CD14-positive monocyte (primary cell): ENCODE measurements at regions not wholly inside any gene's neighbourhood (a gene's known extent, or its start where the extent isn't known, plus 50 kb on each side); places are given as distances from the start of the nearest gene placed in this dataset.
"Not testable (repeated sequence)": the region's sequence is repeated elsewhere in the genome, so short reads cannot be mapped to it uniquely, and the experiment has no call there.

Source experiments
- DNase-seq, 3 donors: peaks; one replicate each; pipeline ENCODE4 v3.0.0-alpha.2; 2011 to 2022
- H2AFZ ChIP-seq: 2 replicates; pipeline ENCODE4 v1.6.0; 2012; ENCODE audit warnings: mild to moderate bottlenecking, low read depth, low read length, inconsistent platforms; ENCODE audit not compliant: insufficient read depth, poor library complexity, severe bottlenecking
- H3K27ac ChIP-seq, 2 donors: 1 replicate in 1 of 2; 2 replicates in 1 of 2; pipeline ENCODE4 v1.5.1; 2012 to 2013; ENCODE audit warnings: low read length in 2 of 2, control low read depth in 1 of 2, inconsistent platforms in 1 of 2, low read depth in 1 of 2, mild to moderate bottlenecking in 1 of 2
- H3K27me3 ChIP-seq, 2 donors: one replicate each; pipeline versions ENCODE4 v1.6.0 to v1.6.1; 2011 to 2013; ENCODE audit warnings: low read length in 2 of 2; ENCODE audit not compliant: control insufficient read depth in 2 of 2, insufficient read depth in 2 of 2
- H3K36me3 ChIP-seq, 2 donors: replicated peaks in 1 of 2; 1 replicate in 1 of 2; 2 replicates in 1 of 2; pipeline versions ENCODE4 v1.5.1 to v1.6.1; 2012 to 2013; ENCODE audit warnings: low read length in 2 of 2, control low read depth in 1 of 2, inconsistent platforms in 1 of 2, mild to moderate bottlenecking in 1 of 2; ENCODE audit not compliant: insufficient read depth in 2 of 2, control insufficient read depth in 1 of 2
- H3K4me1 ChIP-seq, 2 donors: 1 replicate in 1 of 2; 2 replicates in 1 of 2; pipeline versions ENCODE4 v1.5.1 to v1.6.1; 2012 to 2013; ENCODE audit warnings: low read length in 2 of 2, control low read depth in 1 of 2, inconsistent platforms in 1 of 2, mild to moderate bottlenecking in 1 of 2, moderate library complexity in 1 of 2; ENCODE audit not compliant: insufficient read depth in 2 of 2, control insufficient read depth in 1 of 2
- H3K4me2 ChIP-seq: replicated peaks from 2 replicates; pipeline ENCODE3; 2012; ENCODE audit warnings: low read length, moderate library complexity, mild to moderate bottlenecking; ENCODE audit not compliant: poor library complexity, severe bottlenecking; ENCODE audit errors: extremely low read depth
- H3K4me3 ChIP-seq, 3 experiments: fragments of 200-600 bp in 1 of 3; sonication (generic) in 1 of 3; replicated peaks in 1 of 3; 1 replicate in 2 of 3; 2 replicates in 1 of 3; pipeline ENCODE4 v1.5.1; 2011 to 2013; ENCODE audit warnings: low read length in 3 of 3, mild to moderate bottlenecking in 3 of 3, control low read depth in 2 of 3, low read depth in 2 of 3, inconsistent platforms in 1 of 3, moderate library complexity in 1 of 3
- H3K79me2 ChIP-seq: 2 replicates; pipeline ENCODE4 v1.6.0; 2012; ENCODE audit warnings: mild to moderate bottlenecking, control low read depth, inconsistent platforms, low read length, moderate library complexity; ENCODE audit not compliant: insufficient read depth
- H3K9ac ChIP-seq: 2 replicates; pipeline ENCODE4 v1.6.0; 2017; ENCODE audit warnings: low read length, mild to moderate bottlenecking; ENCODE audit not compliant: insufficient read depth, poor library complexity, severe bottlenecking
- H3K9me3 ChIP-seq, 2 donors: replicated peaks in 1 of 2; 1 replicate in 1 of 2; 2 replicates in 1 of 2; pipeline versions ENCODE4 v1.5.1 to v1.6.1; 2012 to 2013; ENCODE audit warnings: low read length in 2 of 2, control low read depth in 1 of 2; ENCODE audit not compliant: control insufficient read depth in 1 of 2, insufficient read depth in 1 of 2
- H4K20me1 ChIP-seq: 2 replicates; pipeline ENCODE4 v1.6.0; 2012; ENCODE audit warnings: mild to moderate bottlenecking, low read length, control low read depth, moderate library complexity; ENCODE audit not compliant: insufficient read depth
- H3K27ac Mint-ChIP-seq, 7 donors: one replicate each; pipeline ENCODE4 v1.8.0; 2020; ENCODE audit warnings: mild to moderate bottlenecking in 7 of 7, mixed read lengths in 7 of 7, moderate library complexity in 6 of 7, inconsistent platforms in 2 of 7
- H3K27me3 Mint-ChIP-seq, 3 donors: one replicate each; pipeline ENCODE4 v1.8.0; 2021 to 2022; ENCODE audit warnings: low read depth in 3 of 3, mild to moderate bottlenecking in 3 of 3, mixed read lengths in 3 of 3, moderate library complexity in 3 of 3, inconsistent platforms in 1 of 3
- H3K36me3 Mint-ChIP-seq, 2 donors: one replicate each; pipeline ENCODE4 v1.8.0; 2020; ENCODE audit warnings: mixed read lengths in 2 of 2, inconsistent platforms in 1 of 2, mild to moderate bottlenecking in 1 of 2
- H3K4me1 Mint-ChIP-seq: one replicate; pipeline ENCODE4 v1.8.0; 2020; ENCODE audit warnings: mild to moderate bottlenecking, mixed read lengths
- H3K4me3 Mint-ChIP-seq, 2 donors: one replicate each; pipeline ENCODE4 v1.8.0; 2020; ENCODE audit warnings: mild to moderate bottlenecking in 2 of 2, mixed read lengths in 2 of 2, moderate library complexity in 1 of 2
- H3K9me3 Mint-ChIP-seq, 7 donors: one replicate each; pipeline ENCODE4 v1.8.0; 2020 to 2022; ENCODE audit warnings: mixed read lengths in 7 of 7, mild to moderate bottlenecking in 6 of 7, moderate library complexity in 6 of 7, inconsistent platforms in 2 of 7
- WGBS: methylation state at CpG from one replicate; pipeline ENCODE4 v1.1.5; 2013; ENCODE audit warnings: missing lambda C conversion rate; ENCODE audit not compliant: insufficient coverage; 5-methylcytosine and 5-hydroxymethylcytosine counted together
- intact Hi-C, 2 donors: fragments of 100-400 bp; cut with micrococcal nuclease; formaldehyde crosslinking; loops; one replicate each; pipeline versions ENCODE4 v1.15.0 to v1.15.1; 2023
- TF ChIP-seq, protein P1 (sequence below): fragments of 200-600 bp; IDR thresholded peaks from one replicate; pipeline ENCODE4 v1.8.0; 2022; ENCODE audit warnings: antibody characterized with exemption, mild to moderate bottlenecking

DNA sequence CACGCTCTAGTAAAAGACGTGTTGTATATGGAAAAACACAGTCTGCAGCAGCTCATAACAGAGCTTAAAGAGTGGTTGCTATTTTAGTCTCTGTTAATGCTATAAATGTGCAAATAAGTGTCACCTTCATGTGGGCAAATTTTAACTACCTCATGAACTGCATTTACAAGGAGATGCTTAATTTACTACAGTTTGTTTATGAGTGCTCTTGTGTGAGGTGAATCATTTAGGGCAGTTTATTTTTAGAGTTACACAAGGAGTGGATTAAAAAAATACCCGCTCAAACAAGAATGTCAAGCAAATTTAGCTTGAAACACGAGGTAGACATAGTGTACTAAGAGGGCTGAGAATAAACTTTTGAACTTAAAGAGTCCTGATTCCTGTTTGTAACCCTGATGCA is 579.0 kb downstream of the MFSD1 start:
- Mint-ChIP-seq H3K9me3 (peaks cover 2 to 10% (median 5%) of the 10 kb centered on the region in 7 donors), H3K4me3 (no peak overlapping the region), H3K27me3 (peaks cover 0 to 2% (median 0%) of the 10 kb centered on the region in 3 donors), H3K4me1 (no peaks in the 10 kb centered on the region), H3K27ac (no peak overlapping the region), H3K36me3 (no peaks in the 10 kb centered on the region)
- Histone ChIP-seq H3K9ac (no peak overlapping the region), H2AFZ (no peak overlapping the region), H3K36me3 (no peaks in the 10 kb centered on the region), H3K4me1 (no peaks in the 10 kb centered on the region), H3K4me3 (no peak overlapping the region), H3K4me2 (no peak overlapping the region), H3K79me2 (no peaks in the 10 kb centered on the region), H3K27ac (no peak overlapping the region), H3K27me3 (no peaks in the 10 kb centered on the region), H4K20me1 (no peaks in the 10 kb centered on the region), H3K9me3 (peaks cover 0 to 4% of the 10 kb centered on the region in 2 donors)
- intact Hi-C loops: no loop called here
- no peak for DNase-seq
- TF ChIP-seq, protein P1, sequence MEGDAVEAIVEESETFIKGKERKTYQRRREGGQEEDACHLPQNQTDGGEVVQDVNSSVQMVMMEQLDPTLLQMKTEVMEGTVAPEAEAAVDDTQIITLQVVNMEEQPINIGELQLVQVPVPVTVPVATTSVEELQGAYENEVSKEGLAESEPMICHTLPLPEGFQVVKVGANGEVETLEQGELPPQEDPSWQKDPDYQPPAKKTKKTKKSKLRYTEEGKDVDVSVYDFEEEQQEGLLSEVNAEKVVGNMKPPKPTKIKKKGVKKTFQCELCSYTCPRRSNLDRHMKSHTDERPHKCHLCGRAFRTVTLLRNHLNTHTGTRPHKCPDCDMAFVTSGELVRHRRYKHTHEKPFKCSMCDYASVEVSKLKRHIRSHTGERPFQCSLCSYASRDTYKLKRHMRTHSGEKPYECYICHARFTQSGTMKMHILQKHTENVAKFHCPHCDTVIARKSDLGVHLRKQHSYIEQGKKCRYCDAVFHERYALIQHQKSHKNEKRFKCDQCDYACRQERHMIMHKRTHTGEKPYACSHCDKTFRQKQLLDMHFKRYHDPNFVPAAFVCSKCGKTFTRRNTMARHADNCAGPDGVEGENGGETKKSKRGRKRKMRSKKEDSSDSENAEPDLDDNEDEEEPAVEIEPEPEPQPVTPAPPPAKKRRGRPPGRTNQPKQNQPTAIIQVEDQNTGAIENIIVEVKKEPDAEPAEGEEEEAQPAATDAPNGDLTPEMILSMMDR: no peak
- no CpG with 5 or more reads among the region's 4 CpGs for WGBS

GRCh38 chr3:159390656-159391212 is 588.9 kb downstream of the MFSD1 start:
- H3K27ac ChIP-seq: no peak overlapping the region
- TF ChIP-seq, protein P1: no peak
- H3K27ac Mint-ChIP-seq: no peak overlapping the region
- H3K36me3 ChIP-seq: no peaks in the 10 kb centered on the region
- no CpG with 5 or more reads among the region's 1 CpG for WGBS
- no peak overlapping the region for H3K4me3 Mint-ChIP-seq
- H3K36me3 Mint-ChIP-seq: no peaks in the 10 kb centered on the region
- DNase-seq: no peak
- H3K27me3 ChIP-seq: no peaks in the 10 kb centered on the region
- peaks cover 0 to 2% (median 0%) of the 10 kb centered on the region in 3 donors for H3K27me3 Mint-ChIP-seq
- no peaks in the 10 kb centered on the region for H3K79me2 ChIP-seq
- H2AFZ ChIP-seq: no peak overlapping the region
- intact Hi-C loops: no loop called here
- no peak overlapping the region for H3K4me2 ChIP-seq
- H3K9ac ChIP-seq: no peak overlapping the region
- H3K4me1 Mint-ChIP-seq: no peaks in the 10 kb centered on the region
- H3K9me3 ChIP-seq: peaks cover 0 to 3% of the 10 kb centered on the region in 2 donors
- H3K4me3 ChIP-seq: no peak overlapping the region
- H3K4me1 ChIP-seq: no peaks in the 10 kb centered on the region
- H3K9me3 Mint-ChIP-seq: peaks cover 1 to 9% (median 4%) of the 10 kb centered on the region in 7 donors
- no peaks in the 10 kb centered on the region for H4K20me1 ChIP-seq

DNA sequence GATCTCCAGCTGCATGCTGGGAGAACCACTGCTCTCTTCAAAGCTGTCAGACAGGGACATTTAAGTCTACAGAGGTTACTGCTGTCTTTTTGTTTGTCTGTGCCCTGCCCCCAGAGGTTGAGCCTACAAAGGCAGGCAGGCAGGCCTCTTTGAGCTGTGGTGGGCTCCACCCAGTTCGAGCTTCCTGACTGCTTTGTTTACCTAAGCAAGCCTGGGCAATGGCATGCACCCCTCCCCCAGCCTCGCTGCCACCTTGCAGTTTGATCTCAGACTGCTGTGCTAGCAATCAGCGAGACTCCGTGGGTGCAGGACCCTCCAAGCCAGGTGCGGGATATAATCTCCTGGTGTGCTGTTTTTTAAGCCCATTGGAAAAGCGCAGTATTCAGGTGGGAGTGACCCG is 591.0 kb upstream of the IL12A start:
- H3K9me3 ChIP-seq, H3K4me3 Mint-ChIP-seq, H3K4me3 ChIP-seq, H3K36me3 Mint-ChIP-seq, H3K79me2 ChIP-seq, H3K27ac ChIP-seq, H4K20me1 ChIP-seq, H3K27me3 Mint-ChIP-seq, intact Hi-C loops, H3K27me3 ChIP-seq, DNase-seq, H3K36me3 ChIP-seq, H3K4me1 Mint-ChIP-seq, H3K27ac Mint-ChIP-seq, H2AFZ ChIP-seq, H3K9ac ChIP-seq, H3K4me2 ChIP-seq, H3K4me1 ChIP-seq: not testable (repeated sequence)
- peaks cover 3 to 14% (median 14%) of the 10 kb centered on the region in 7 donors for H3K9me3 Mint-ChIP-seq
- 0% methylated on average over 1 of the region's 7 CpGs for WGBS
